SHP77 treated with DMSO at 0.1 percent for 48 hours (cell line): ENCODE measurements at regions not wholly inside any gene's neighbourhood (a gene's known extent, or its start where the extent isn't known, plus 50 kb on each side); places are given as distances from the start of the nearest gene placed in this dataset.
"Not testable (repeated sequence)": the region's sequence is repeated elsewhere in the genome, so short reads cannot be mapped to it uniquely, and the experiment has no call there.

Experiments
- DNase-seq: peaks from one replicate; lab custom pipeline; 2025; lab: John Stamatoyannopoulos, UW

GRCh38 chr19:56894626-56895025, 54.1 kb upstream of the PEG3 start:
- no peak for DNase-seq

GRCh38 chr19:56896095-56896494, 55.6 kb upstream of the PEG3 start:
- DNase-seq: no peak

- DNase-seq: no peak
These were observed 59.4 kb upstream of the PEG3 start for GRCh38 chr19:56899943-56900342.

- DNase-seq: no peak
These were observed 60.1 kb upstream of the PEG3 start for GRCh38 chr19:56900573-56901097.

GRCh38 chr19:56905631-56906150, 65.2 kb upstream of the PEG3 start:
- DNase-seq: no peak

- no peak for DNase-seq
These were observed 72.0 kb upstream of the PEG3 start for GRCh38 chr19:56912401-56913112.

- DNase-seq: not testable (repeated sequence)
These were observed 72.6 kb upstream of the PEG3 start for GRCh38 chr19:56913113-56913455.

GRCh38 chr19:56916528-56916927, 76.0 kb upstream of the PEG3 start:
- DNase-seq: no peak

GRCh38 chr19:56917529-56917928, 77.0 kb upstream of the PEG3 start:
- DNase-seq: no peak

- no peak for DNase-seq
These were observed 77.5 kb upstream of the PEG3 start for GRCh38 chr19:56917998-56918397.

GRCh38 chr19:56918682-56919307, 78.3 kb upstream of the PEG3 start:
- DNase-seq: no peak

- DNase-seq: no peak
These were observed 78.9 kb upstream of the PEG3 start for GRCh38 chr19:56919308-56919995.

GRCh38 chr19:56926094-56926493, 85.6 kb upstream of the PEG3 start:
- DNase-seq: not testable (repeated sequence)

GRCh38 chr19:56927294-56927693, 86.8 kb upstream of the PEG3 start:
- DNase-seq: no peak

GRCh38 chr19:56927791-56928207, 87.3 kb upstream of the PEG3 start:
- no peak for DNase-seq

- peak; percentile 81 for DNase-seq
These were observed 90.4 kb upstream of the PEG3 start for GRCh38 chr19:56930647-56931535.

GRCh38 chr19:56933014-56933705, 92.6 kb upstream of the PEG3 start:
- no peak for DNase-seq

- no peak for DNase-seq
These were observed 94.0 kb upstream of the PEG3 start for GRCh38 chr19:56934438-56935090.

GRCh38 chr19:56939951-56940350, 99.4 kb upstream of the PEG3 start:
- no peak for DNase-seq

GRCh38 chr19:56942756-56943155, 102.2 kb upstream of the PEG3 start:
- no peak for DNase-seq

GRCh38 chr19:56946159-56946558, 105.6 kb upstream of the PEG3 start:
- DNase-seq: no peak
